GM12891 (cell line): ENCODE measurements at regions not wholly inside any gene's neighbourhood (a gene's known extent, or its start where the extent isn't known, plus 50 kb on each side); places are given as distances from the start of the nearest gene placed in this dataset.

Experiments used
- POLR2A ChIP-seq: IDR thresholded peaks from 2 replicates; pipeline ENCODE4 v1.6.1; 2011; ENCODE audit warnings: low read depth, low read length, control low read depth
- POLR2AphosphoS5 ChIP-seq: IDR thresholded peaks from 2 replicates; pipeline ENCODE4 v1.6.1; 2011; ENCODE audit warnings: low read depth, low read length, control low read depth
- POU2F2 ChIP-seq: IDR thresholded peaks from 2 replicates; pipeline ENCODE4 v1.6.1; 2011; ENCODE audit warnings: low read depth, mild to moderate bottlenecking, control low read depth, low read length, moderate library complexity
- TAF1 ChIP-seq: IDR thresholded peaks from 2 replicates; pipeline ENCODE4 v1.6.1; 2011; ENCODE audit warnings: low read depth, low read length, control low read depth

GRCh38 chr18:27277554-27277953 is 92.4 kb upstream of the CHST9 start:
- TF ChIP-seq TAF1 = no peak
- TF ChIP-seq POLR2A = no peak
- no peak for TF ChIP-seq POU2F2
- TF ChIP-seq POLR2AphosphoS5 = no peak
